Caco-2 (cell line): ENCODE measurements at regions not wholly inside any gene's neighbourhood (a gene's known extent, or its start where the extent isn't known, plus 50 kb on each side); places are given as distances from the start of the nearest gene placed in this dataset.

Experiments used
- BruUV-seq: library from RNA; stranded (reverse); fragments of 400-500 nt; replicated peaks from 2 replicates; lab custom pipeline; 2021; lab: Mats Ljungman, UMichigan
- CTCF ChIA-PET: fragments of 300-600 bp; sonication (Branson Sonifier 250); formaldehyde crosslinking; loops from one replicate; lab custom pipeline; 2022; ENCODE audit warnings: antibody characterized with exemption; lab: Charles Lee
- POLR2A ChIA-PET: fragments of 300-600 bp; sonication (Branson Sonifier 250); formaldehyde crosslinking; loops from one replicate; lab custom pipeline; 2022; ENCODE audit warnings: antibody characterized with exemption; lab: Charles Lee
- DNase-seq, 2 experiments: peaks; one replicate each; pipeline versions ENCODE4 v3.0.0 to v3.0.0-alpha.2; 2020 to 2022
- H3K27me3 ChIP-seq: replicated peaks from 2 replicates; pipeline ENCODE4 v1.6.0; 2011; ENCODE audit warnings: low read length; ENCODE audit not compliant: control insufficient read depth, insufficient read depth
- H3K36me3 ChIP-seq: 2 replicates; pipeline ENCODE4 v1.5.1; 2011; ENCODE audit warnings: low read length; ENCODE audit not compliant: control insufficient read depth, insufficient read depth
- H3K4me1 ChIP-seq: fragments of 250-450 bp; sonication (Bioruptor Pico); 2 replicates; pipeline ENCODE4 v1.5.1; 2020; ENCODE audit warnings: mild to moderate bottlenecking
- H3K4me3 ChIP-seq: 2 replicates; pipeline ENCODE4 v1.5.1; 2011; ENCODE audit warnings: low read depth, mild to moderate bottlenecking, control low read depth, low read length
- H3K9me3 ChIP-seq: fragments of 250-450 bp; sonication (Bioruptor Pico); 2 replicates; pipeline ENCODE4 v1.5.1; 2020; ENCODE audit warnings: mild to moderate bottlenecking, moderate library complexity
- H3K27ac Mint-ChIP-seq: one replicate; pipeline ENCODE4 v1.8.0; 2022; ENCODE audit warnings: mixed read lengths; ENCODE audit not compliant: unreplicated experiment
- H3K27me3 Mint-ChIP-seq: one replicate; pipeline ENCODE4 v1.8.0; 2022; ENCODE audit warnings: mixed read lengths; ENCODE audit not compliant: insufficient read depth, unreplicated experiment
- H3K36me3 Mint-ChIP-seq: one replicate; pipeline ENCODE4 v1.8.0; 2022; ENCODE audit warnings: mild to moderate bottlenecking, mixed read lengths; ENCODE audit not compliant: insufficient read depth, unreplicated experiment
- H3K4me1 Mint-ChIP-seq: one replicate; pipeline ENCODE4 v1.8.0; 2022; ENCODE audit warnings: low read depth, mixed read lengths; ENCODE audit not compliant: unreplicated experiment
- H3K4me3 Mint-ChIP-seq: one replicate; pipeline ENCODE4 v1.8.0; 2022; ENCODE audit warnings: mild to moderate bottlenecking, moderate library complexity, mixed read lengths; ENCODE audit not compliant: unreplicated experiment
- H3K9me3 Mint-ChIP-seq: one replicate; pipeline ENCODE4 v1.8.0; 2022; ENCODE audit warnings: mixed read lengths; ENCODE audit not compliant: unreplicated experiment
- intact Hi-C: fragments of 100-400 bp; cut with micrococcal nuclease; formaldehyde crosslinking; loops from one replicate; pipeline ENCODE4 v1.10.0; 2022; ENCODE audit not compliant: unreplicated experiment
- TF ChIP-seq, protein P1 (sequence below), 2 experiments: fragments of 200-600 bp in 1 of 2; IDR thresholded peaks; 1 replicate in 1 of 2; 2 replicates in 1 of 2; pipeline versions ENCODE4 v1.5.1 to v1.8.0; 2011 to 2022; ENCODE audit warnings: antibody characterized with exemption in 1 of 2, control low read depth in 1 of 2, inconsistent platforms in 1 of 2, low read depth in 1 of 2, low read length in 1 of 2, mild to moderate bottlenecking in 1 of 2, moderate library complexity in 1 of 2; ENCODE audit not compliant: insufficient read depth in 1 of 2, severe bottlenecking in 1 of 2, unreplicated experiment in 1 of 2

DNA sequence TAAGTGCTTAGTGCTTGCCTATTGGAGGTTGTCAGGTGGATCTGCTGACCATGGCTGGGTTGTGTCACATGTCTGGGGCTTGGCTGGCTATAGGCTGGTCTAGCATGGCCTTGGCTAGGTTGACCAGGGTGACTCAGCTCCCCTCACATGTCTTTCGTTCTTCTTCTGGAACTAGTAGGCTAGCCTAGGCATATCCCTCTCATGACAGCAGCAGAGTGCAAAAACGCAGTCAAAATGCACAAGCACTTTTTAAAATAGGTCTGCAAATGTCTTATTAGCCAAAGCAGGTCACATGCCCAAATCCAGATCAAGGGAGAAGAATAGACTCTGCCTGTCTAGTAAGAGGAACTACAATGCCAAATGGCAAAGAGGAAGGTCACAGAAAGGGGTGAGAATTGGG, 179.7 kb upstream of the ACVR2A start:
- Mint-ChIP-seq H3K27me3 (no peaks in the 10 kb centered on the region), H3K4me1 (no peaks in the 10 kb centered on the region), H3K27ac (no peak overlapping the region), H3K4me3 (no peak overlapping the region), H3K9me3 (no peaks in the 10 kb centered on the region), H3K36me3 (no peaks in the 10 kb centered on the region)
- no peaks in the 10 kb centered on the region for H3K4me1 ChIP-seq
- no peaks in the 10 kb centered on the region for H3K27me3 ChIP-seq
- H3K9me3 ChIP-seq = no peaks in the 10 kb centered on the region
- no peak for DNase-seq
- no TSS peak for BruUV-seq
- no peak overlapping the region for H3K4me3 ChIP-seq
- H3K36me3 ChIP-seq = no peaks in the 10 kb centered on the region
- ChIA-PET CTCF (no interaction called here), POLR2A (no interaction called here)
- TF ChIP-seq, protein P1, sequence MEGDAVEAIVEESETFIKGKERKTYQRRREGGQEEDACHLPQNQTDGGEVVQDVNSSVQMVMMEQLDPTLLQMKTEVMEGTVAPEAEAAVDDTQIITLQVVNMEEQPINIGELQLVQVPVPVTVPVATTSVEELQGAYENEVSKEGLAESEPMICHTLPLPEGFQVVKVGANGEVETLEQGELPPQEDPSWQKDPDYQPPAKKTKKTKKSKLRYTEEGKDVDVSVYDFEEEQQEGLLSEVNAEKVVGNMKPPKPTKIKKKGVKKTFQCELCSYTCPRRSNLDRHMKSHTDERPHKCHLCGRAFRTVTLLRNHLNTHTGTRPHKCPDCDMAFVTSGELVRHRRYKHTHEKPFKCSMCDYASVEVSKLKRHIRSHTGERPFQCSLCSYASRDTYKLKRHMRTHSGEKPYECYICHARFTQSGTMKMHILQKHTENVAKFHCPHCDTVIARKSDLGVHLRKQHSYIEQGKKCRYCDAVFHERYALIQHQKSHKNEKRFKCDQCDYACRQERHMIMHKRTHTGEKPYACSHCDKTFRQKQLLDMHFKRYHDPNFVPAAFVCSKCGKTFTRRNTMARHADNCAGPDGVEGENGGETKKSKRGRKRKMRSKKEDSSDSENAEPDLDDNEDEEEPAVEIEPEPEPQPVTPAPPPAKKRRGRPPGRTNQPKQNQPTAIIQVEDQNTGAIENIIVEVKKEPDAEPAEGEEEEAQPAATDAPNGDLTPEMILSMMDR (IDR thresholded peaks at IDR 0.05; ENCODE audit: insufficient read depth in 1 of 2, low read depth in 1 of 2, low read length in 1 of 2, severe bottlenecking in 1 of 2, unreplicated experiment in 1 of 2) = no peak
- intact Hi-C loops = no loop called here

DNA sequence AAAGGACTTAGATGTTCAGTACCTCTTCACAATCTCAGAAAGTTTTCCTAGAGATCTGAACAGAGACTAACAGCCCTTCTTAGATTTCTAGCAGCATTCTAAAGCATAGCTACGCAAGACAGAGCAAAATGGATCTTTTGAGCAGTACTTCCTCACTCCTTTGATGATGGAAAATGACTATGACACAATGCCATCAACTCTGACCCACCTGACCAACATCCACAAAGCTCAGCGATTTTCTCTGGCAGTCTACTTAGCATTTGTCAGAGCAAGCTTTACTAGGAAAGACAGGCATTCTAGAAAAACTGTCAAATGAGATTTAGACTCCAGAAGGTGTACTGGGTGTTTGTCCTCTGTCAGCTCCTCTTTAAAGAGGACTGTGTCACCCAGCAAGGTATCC, 180.9 kb upstream of the ACVR2A start:
- no TSS peak for BruUV-seq
- H3K27me3 Mint-ChIP-seq = no peaks in the 10 kb centered on the region
- no peaks in the 10 kb centered on the region for H3K4me1 Mint-ChIP-seq
- no peak overlapping the region for H3K4me3 Mint-ChIP-seq
- no peak overlapping the region for H3K27ac Mint-ChIP-seq
- no peaks in the 10 kb centered on the region for H3K36me3 ChIP-seq
- TF ChIP-seq, protein P1 (IDR thresholded peaks at IDR 0.05; ENCODE audit: insufficient read depth in 1 of 2, low read depth in 1 of 2, low read length in 1 of 2, severe bottlenecking in 1 of 2, unreplicated experiment in 1 of 2) = no peak
- DNase-seq = no peak
- POLR2A ChIA-PET = no interaction called here
- H3K9me3 Mint-ChIP-seq = no peaks in the 10 kb centered on the region
- H3K36me3 Mint-ChIP-seq = no peaks in the 10 kb centered on the region
- intact Hi-C loops = no loop called here
- CTCF ChIA-PET = no interaction called here
- H3K4me3 ChIP-seq = no peak overlapping the region
- H3K27me3 ChIP-seq = no peaks in the 10 kb centered on the region
- no peaks in the 10 kb centered on the region for H3K9me3 ChIP-seq
- no peaks in the 10 kb centered on the region for H3K4me1 ChIP-seq

- H3K9me3 Mint-ChIP-seq = no peaks in the 10 kb centered on the region
- H3K36me3 Mint-ChIP-seq = no peaks in the 10 kb centered on the region
- TF ChIP-seq, protein P1 (IDR thresholded peaks at IDR 0.05; ENCODE audit: insufficient read depth in 1 of 2, low read depth in 1 of 2, low read length in 1 of 2, severe bottlenecking in 1 of 2, unreplicated experiment in 1 of 2) = no peak
- no peak overlapping the region for H3K27ac Mint-ChIP-seq
- H3K27me3 ChIP-seq = no peaks in the 10 kb centered on the region
- H3K36me3 ChIP-seq = no peaks in the 10 kb centered on the region
- H3K4me3 Mint-ChIP-seq = no peak overlapping the region
- H3K4me1 Mint-ChIP-seq = no peaks in the 10 kb centered on the region
- no peak overlapping the region for H3K4me3 ChIP-seq
- intact Hi-C loops = no loop called here
- no peaks in the 10 kb centered on the region for H3K4me1 ChIP-seq
- no peak for DNase-seq
- H3K9me3 ChIP-seq = no peaks in the 10 kb centered on the region
- no peaks in the 10 kb centered on the region for H3K27me3 Mint-ChIP-seq
- ChIA-PET POLR2A (no interaction called here), CTCF (no interaction called here)
- BruUV-seq = no TSS peak
Observed at GRCh38 chr2:147663153-147663961, 181.5 kb upstream of the ACVR2A start.
